SK-N-SH treated with all-trans-retinoic acid at 6 μM for 48 hours (cell line): ENCODE measurements at regions not wholly inside any gene's neighbourhood (a gene's known extent, or its start where the extent isn't known, plus 50 kb on each side); places are given as distances from the start of the nearest gene placed in this dataset.

Source experiments
- ATAC-seq: fragments of 200-7000 bp; cut with Tn5 transposase; 3 replicates; pipeline ENCODE4 v1.9.1; 2020; ENCODE audit warnings: mild to moderate bottlenecking, moderate library complexity
- BACH2 ChIP-seq: fragments of 250-450 bp; sonication (Bioruptor Pico); IDR thresholded peaks from 2 replicates; pipeline ENCODE4 v1.9.0; 2021; ENCODE audit warnings: mild to moderate bottlenecking, borderline replicate concordance
- CSDC2 ChIP-seq: fragments of 250-450 bp; sonication (Bioruptor Pico); IDR thresholded peaks from 2 replicates; pipeline ENCODE4 v1.5.0; 2020; ENCODE audit warnings: mild to moderate bottlenecking, moderate library complexity
- ESRRG ChIP-seq: fragments of 250-450 bp; sonication (Bioruptor Pico); IDR thresholded peaks from 2 replicates; pipeline ENCODE4 v1.6.1; 2021; ENCODE audit warnings: mild to moderate bottlenecking
- GLIS3 ChIP-seq: fragments of 250-450 bp; sonication (Bioruptor Pico); IDR thresholded peaks from 2 replicates; pipeline ENCODE4 v1.5.0; 2020; ENCODE audit warnings: mild to moderate bottlenecking, moderate library complexity
- ISL1 ChIP-seq: fragments of 250-450 bp; sonication (Bioruptor Pico); IDR thresholded peaks from 2 replicates; pipeline ENCODE4 v2.1.2; 2022; ENCODE audit warnings: mild to moderate bottlenecking, moderate library complexity
- OSR1 ChIP-seq: fragments of 250-450 bp; sonication (Bioruptor Pico); IDR thresholded peaks from 2 replicates; pipeline ENCODE4 v1.8.0; 2022; ENCODE audit warnings: moderate library complexity, mild to moderate bottlenecking, inconsistent platforms
- PPARA ChIP-seq: fragments of 250-450 bp; sonication (Bioruptor Pico); IDR thresholded peaks from 2 replicates; pipeline ENCODE4 v1.5.0; 2020; ENCODE audit warnings: mild to moderate bottlenecking, borderline replicate concordance
- RARB ChIP-seq: fragments of 250-450 bp; sonication (Bioruptor Pico); IDR thresholded peaks from 2 replicates; pipeline ENCODE4 v1.8.0; 2021; ENCODE audit warnings: mild to moderate bottlenecking, moderate library complexity
- SNAI2 ChIP-seq: fragments of 250-450 bp; sonication (Bioruptor Pico); IDR thresholded peaks from 2 replicates; pipeline ENCODE4 v1.5.0; 2020; ENCODE audit warnings: mild to moderate bottlenecking, moderate library complexity
- TCF4 ChIP-seq: fragments of 250-450 bp; sonication (Bioruptor Pico); IDR thresholded peaks from 2 replicates; pipeline ENCODE4 v1.8.0; 2021; ENCODE audit warnings: mild to moderate bottlenecking, moderate library complexity, borderline replicate concordance
- TOX ChIP-seq: fragments of 250-450 bp; sonication (Bioruptor Pico); IDR thresholded peaks from 2 replicates; pipeline ENCODE4 v1.8.0; 2021; ENCODE audit warnings: mild to moderate bottlenecking, moderate library complexity, borderline replicate concordance
- ZC3H10 ChIP-seq: fragments of 250-450 bp; sonication (Bioruptor Pico); IDR thresholded peaks from 2 replicates; pipeline ENCODE4 v1.5.1; 2021; ENCODE audit warnings: mild to moderate bottlenecking, moderate library complexity
- ZFP3 ChIP-seq: fragments of 250-450 bp; sonication (Bioruptor Pico); IDR thresholded peaks from 2 replicates; pipeline ENCODE4 v1.5.0; 2020; ENCODE audit warnings: mild to moderate bottlenecking, moderate library complexity
- ZNF565 ChIP-seq: fragments of 450-650 bp; formaldehyde crosslinking; conservative IDR thresholded peaks from 2 replicates; pipeline ENCODE4 v1.5.0; 2020; ENCODE audit warnings: low read depth, mild to moderate bottlenecking, moderate library complexity
- ZNF70 ChIP-seq: fragments of 450-650 bp; formaldehyde crosslinking; IDR thresholded peaks from 2 replicates; pipeline ENCODE4 v1.5.0; 2020; ENCODE audit warnings: mild to moderate bottlenecking, moderate library complexity
- ZNF8 ChIP-seq: fragments of 450-650 bp; formaldehyde crosslinking; IDR thresholded peaks from 2 replicates; pipeline ENCODE4 v1.5.0; 2020; ENCODE audit warnings: mild to moderate bottlenecking, moderate library complexity
- TF ChIP-seq, protein P1 (sequence below): fragments of 250-450 bp; sonication (Bioruptor Pico); IDR thresholded peaks from 2 replicates; pipeline ENCODE4 v1.8.0; 2021; ENCODE audit warnings: low read depth, mild to moderate bottlenecking, moderate library complexity, borderline replicate concordance
- TF ChIP-seq, protein P2 (sequence below): fragments of 250-450 bp; sonication (Bioruptor Pico); IDR thresholded peaks from 2 replicates; pipeline ENCODE4 v1.8.0; 2020; ENCODE audit warnings: mild to moderate bottlenecking, moderate library complexity, borderline replicate concordance
- TF ChIP-seq, protein P3 (sequence below): fragments of 250-450 bp; sonication (Bioruptor Pico); IDR thresholded peaks from 2 replicates; pipeline ENCODE4 v1.5.1; 2021; ENCODE audit warnings: mild to moderate bottlenecking, moderate library complexity
- TF ChIP-seq, protein P4 (sequence below): fragments of 250-450 bp; sonication (Bioruptor Pico); IDR thresholded peaks from 2 replicates; pipeline ENCODE4 v1.5.1; 2020; ENCODE audit warnings: low read depth, mild to moderate bottlenecking, moderate library complexity
- TF ChIP-seq, protein P5 (sequence below): fragments of 250-450 bp; sonication (Bioruptor Pico); IDR thresholded peaks from 2 replicates; pipeline ENCODE4 v1.5.0; 2020; ENCODE audit warnings: mild to moderate bottlenecking, moderate library complexity

DNA sequence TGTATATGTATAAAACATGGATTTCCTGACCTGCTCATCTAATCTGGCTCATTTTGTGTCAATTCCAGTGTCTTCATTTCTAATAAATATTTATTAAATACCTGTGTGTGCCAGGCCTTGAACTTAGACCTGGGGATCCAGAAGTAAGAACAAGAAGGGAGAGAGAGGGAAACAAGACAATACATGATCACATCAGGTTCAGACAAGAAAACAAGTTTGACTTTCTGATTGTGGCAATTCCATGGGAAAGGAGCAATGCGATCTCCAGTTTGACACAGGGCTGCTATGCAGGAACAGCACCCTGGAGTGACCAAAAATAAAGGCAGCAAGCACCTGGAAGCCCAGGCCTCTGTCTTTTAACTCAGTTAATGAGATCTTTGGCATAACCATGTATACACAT is 198.1 kb upstream of the ACTBL2 start:
- TF ChIP-seq ZNF565 (CRISPR knock-in tag) (no peak), ZFP3 (CRISPR knock-in tag) (no peak), ZC3H10 (CRISPR knock-in tag) (no peak), BACH2 (CRISPR knock-in tag) (no peak), OSR1 (no peak), ZNF70 (no peak), ISL1 (CRISPR knock-in tag) (no peak), TOX (no peak), ZNF8 (CRISPR knock-in tag) (no peak), TCF4 (no peak)
- TF ChIP-seq, protein P1, sequence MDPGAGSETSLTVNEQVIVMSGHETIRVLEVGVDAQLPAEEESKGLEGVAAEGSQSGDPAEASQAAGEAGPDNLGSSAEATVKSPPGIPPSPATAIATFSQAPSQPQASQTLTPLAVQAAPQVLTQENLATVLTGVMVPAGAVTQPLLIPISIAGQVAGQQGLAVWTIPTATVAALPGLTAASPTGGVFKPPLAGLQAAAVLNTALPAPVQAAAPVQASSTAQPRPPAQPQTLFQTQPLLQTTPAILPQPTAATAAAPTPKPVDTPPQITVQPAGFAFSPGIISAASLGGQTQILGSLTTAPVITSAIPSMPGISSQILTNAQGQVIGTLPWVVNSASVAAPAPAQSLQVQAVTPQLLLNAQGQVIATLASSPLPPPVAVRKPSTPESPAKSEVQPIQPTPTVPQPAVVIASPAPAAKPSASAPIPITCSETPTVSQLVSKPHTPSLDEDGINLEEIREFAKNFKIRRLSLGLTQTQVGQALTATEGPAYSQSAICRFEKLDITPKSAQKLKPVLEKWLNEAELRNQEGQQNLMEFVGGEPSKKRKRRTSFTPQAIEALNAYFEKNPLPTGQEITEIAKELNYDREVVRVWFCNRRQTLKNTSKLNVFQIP (CRISPR knock-in tag) = no peak
- TF ChIP-seq, protein P2, sequence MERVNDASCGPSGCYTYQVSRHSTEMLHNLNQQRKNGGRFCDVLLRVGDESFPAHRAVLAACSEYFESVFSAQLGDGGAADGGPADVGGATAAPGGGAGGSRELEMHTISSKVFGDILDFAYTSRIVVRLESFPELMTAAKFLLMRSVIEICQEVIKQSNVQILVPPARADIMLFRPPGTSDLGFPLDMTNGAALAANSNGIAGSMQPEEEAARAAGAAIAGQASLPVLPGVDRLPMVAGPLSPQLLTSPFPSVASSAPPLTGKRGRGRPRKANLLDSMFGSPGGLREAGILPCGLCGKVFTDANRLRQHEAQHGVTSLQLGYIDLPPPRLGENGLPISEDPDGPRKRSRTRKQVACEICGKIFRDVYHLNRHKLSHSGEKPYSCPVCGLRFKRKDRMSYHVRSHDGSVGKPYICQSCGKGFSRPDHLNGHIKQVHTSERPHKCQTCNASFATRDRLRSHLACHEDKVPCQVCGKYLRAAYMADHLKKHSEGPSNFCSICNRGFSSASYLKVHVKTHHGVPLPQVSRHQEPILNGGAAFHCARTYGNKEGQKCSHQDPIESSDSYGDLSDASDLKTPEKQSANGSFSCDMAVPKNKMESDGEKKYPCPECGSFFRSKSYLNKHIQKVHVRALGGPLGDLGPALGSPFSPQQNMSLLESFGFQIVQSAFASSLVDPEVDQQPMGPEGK = no peak
- no peak for ATAC-seq

DNA sequence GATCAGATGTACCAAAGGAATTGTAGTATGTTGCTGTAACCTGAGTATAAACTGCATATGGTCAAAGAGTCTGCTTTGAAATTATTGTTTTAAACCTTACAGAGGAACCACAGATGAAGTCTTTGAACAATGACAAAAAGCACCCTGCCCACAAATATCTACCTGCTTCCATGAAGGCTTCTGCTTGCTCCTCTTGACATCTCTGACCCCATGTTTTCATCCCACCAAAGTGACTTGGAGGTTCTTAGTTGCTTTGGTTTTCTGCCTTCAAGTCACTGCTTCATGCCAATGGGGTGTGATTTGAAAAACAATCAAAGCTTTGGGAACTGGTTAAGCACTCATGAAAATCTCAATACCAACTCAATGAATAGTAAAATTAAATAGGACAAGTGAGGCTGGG is 194.6 kb upstream of the ACTBL2 start:
- ATAC-seq = no peak; the same call in 2 of the 3 replicates
- TF ChIP-seq ZNF8 (CRISPR knock-in tag) (no peak), TCF4 (no peak), ISL1 (CRISPR knock-in tag) (no peak), CSDC2 (peak; percentile 93), SNAI2 (CRISPR knock-in tag) (peak; percentile 50; the same call in 1 of the 2 replicates), RARB (CRISPR knock-in tag) (peak; percentile 59; the same call in 1 of the 2 replicates), ZNF565 (CRISPR knock-in tag) (no peak), ESRRG (CRISPR knock-in tag) (no peak), GLIS3 (CRISPR knock-in tag) (no peak)
- TF ChIP-seq, protein P3, sequence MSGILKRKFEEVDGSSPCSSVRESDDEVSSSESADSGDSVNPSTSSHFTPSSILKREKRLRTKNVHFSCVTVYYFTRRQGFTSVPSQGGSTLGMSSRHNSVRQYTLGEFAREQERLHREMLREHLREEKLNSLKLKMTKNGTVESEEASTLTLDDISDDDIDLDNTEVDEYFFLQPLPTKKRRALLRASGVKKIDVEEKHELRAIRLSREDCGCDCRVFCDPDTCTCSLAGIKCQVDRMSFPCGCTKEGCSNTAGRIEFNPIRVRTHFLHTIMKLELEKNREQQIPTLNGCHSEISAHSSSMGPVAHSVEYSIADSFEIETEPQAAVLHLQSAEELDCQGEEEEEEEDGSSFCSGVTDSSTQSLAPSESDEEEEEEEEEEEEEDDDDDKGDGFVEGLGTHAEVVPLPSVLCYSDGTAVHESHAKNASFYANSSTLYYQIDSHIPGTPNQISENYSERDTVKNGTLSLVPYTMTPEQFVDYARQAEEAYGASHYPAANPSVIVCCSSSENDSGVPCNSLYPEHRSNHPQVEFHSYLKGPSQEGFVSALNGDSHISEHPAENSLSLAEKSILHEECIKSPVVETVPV (CRISPR knock-in tag) = no peak

DNA sequence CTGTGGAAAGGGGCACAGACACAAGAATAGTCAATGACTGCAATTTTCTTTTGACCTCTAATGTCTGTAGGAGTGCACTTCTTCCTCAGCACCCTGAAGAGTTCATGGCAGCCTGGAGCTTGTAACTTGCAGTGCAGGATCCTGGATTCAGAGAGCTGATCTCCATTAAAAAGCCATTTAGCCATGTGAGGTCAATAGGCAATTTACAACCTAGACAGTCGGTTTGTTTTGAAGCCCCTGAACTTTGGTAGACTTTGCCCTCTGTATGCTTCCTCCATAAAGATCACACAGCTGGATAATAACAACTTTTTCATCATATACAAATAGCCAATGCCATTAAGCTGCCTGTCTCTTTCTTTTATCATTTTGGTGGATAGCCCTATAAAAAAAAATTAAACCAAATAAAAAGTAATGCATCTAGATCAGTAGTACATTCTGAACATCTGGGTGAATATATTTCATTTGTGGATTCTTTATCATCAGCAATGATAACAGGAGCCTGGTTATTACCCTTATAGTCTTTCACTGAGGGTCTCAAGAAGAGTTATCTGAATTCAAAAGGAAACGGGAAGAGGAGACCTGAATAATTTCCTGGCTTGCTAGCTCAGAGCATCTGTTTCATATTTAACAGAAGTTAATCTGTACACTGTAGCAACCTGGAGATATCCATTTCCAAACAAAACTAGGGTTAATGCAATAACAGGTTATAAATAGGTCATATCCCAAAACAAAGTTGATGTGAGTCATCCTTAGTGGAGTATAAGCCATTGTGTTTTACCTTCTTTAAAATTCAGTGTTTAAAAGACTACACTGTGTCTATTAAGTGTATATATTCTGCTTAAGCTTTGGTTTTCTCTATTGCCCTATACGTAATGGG is 193.8 kb upstream of the ACTBL2 start:
- peak; percentile 96 for ATAC-seq
- TF ChIP-seq TCF4 (peak; percentile 83), BACH2 (CRISPR knock-in tag) (no peak), PPARA (CRISPR knock-in tag) (no peak), RARB (CRISPR knock-in tag) (no peak), ZNF70 (peak; percentile 83), SNAI2 (CRISPR knock-in tag) (no peak), ISL1 (CRISPR knock-in tag) (peak; percentile 24; the same call in 1 of the 2 replicates)
- TF ChIP-seq, protein P4, sequence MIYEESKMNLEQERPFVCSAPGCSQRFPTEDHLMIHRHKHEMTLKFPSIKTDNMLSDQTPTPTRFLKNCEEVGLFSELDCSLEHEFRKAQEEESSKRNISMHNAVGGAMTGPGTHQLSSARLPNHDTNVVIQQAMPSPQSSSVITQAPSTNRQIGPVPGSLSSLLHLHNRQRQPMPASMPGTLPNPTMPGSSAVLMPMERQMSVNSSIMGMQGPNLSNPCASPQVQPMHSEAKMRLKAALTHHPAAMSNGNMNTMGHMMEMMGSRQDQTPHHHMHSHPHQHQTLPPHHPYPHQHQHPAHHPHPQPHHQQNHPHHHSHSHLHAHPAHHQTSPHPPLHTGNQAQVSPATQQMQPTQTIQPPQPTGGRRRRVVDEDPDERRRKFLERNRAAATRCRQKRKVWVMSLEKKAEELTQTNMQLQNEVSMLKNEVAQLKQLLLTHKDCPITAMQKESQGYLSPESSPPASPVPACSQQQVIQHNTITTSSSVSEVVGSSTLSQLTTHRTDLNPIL = 0 out of 2 replicates have a peak, but pooled peaks have one; percentile 10
- TF ChIP-seq, protein P5, sequence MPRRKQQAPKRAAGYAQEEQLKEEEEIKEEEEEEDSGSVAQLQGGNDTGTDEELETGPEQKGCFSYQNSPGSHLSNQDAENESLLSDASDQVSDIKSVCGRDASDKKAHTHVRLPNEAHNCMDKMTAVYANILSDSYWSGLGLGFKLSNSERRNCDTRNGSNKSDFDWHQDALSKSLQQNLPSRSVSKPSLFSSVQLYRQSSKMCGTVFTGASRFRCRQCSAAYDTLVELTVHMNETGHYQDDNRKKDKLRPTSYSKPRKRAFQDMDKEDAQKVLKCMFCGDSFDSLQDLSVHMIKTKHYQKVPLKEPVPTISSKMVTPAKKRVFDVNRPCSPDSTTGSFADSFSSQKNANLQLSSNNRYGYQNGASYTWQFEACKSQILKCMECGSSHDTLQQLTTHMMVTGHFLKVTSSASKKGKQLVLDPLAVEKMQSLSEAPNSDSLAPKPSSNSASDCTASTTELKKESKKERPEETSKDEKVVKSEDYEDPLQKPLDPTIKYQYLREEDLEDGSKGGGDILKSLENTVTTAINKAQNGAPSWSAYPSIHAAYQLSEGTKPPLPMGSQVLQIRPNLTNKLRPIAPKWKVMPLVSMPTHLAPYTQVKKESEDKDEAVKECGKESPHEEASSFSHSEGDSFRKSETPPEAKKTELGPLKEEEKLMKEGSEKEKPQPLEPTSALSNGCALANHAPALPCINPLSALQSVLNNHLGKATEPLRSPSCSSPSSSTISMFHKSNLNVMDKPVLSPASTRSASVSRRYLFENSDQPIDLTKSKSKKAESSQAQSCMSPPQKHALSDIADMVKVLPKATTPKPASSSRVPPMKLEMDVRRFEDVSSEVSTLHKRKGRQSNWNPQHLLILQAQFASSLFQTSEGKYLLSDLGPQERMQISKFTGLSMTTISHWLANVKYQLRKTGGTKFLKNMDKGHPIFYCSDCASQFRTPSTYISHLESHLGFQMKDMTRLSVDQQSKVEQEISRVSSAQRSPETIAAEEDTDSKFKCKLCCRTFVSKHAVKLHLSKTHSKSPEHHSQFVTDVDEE = no peak
- TF ChIP-seq, protein P3 (CRISPR knock-in tag) = 0 out of 2 replicates have a peak, but pooled peaks have one; percentile 52
- TF ChIP-seq, all 23 proteins: peak for 5
